Chondrocyte (in vitro differentiated cells): ENCODE measurements at regions not wholly inside any gene's neighbourhood (a gene's known extent, or its start where the extent isn't known, plus 50 kb on each side); places are given as distances from the start of the nearest gene placed in this dataset.
A peak's percentile ranks its signal among the peaks of the same experiment; 100 is the strongest.

Source experiments
- DNase-seq: peaks from one replicate; pipeline ENCODE4 v3.0.0; 2021; ENCODE audit warnings: mixed read lengths, low spot score
- H3K27ac Mint-ChIP-seq: one replicate; pipeline ENCODE4 v1.8.0; 2021; ENCODE audit warnings: mild to moderate bottlenecking, moderate library complexity, mixed read lengths; ENCODE audit not compliant: unreplicated experiment
- H3K27me3 Mint-ChIP-seq: 2 replicates; pipeline ENCODE4 v1.8.0; 2021; ENCODE audit warnings: low read depth, mixed read lengths
- H3K36me3 Mint-ChIP-seq: 2 replicates; pipeline ENCODE4 v1.8.0; 2021; ENCODE audit warnings: low read depth, mixed read lengths
- H3K4me1 Mint-ChIP-seq: 2 replicates; pipeline ENCODE4 v1.8.0; 2021; ENCODE audit warnings: low read depth, mild to moderate bottlenecking, mixed read lengths
- H3K4me3 Mint-ChIP-seq: one replicate; pipeline ENCODE4 v1.8.0; 2021; ENCODE audit warnings: mild to moderate bottlenecking, moderate library complexity, mixed read lengths; ENCODE audit not compliant: unreplicated experiment
- H3K9me3 Mint-ChIP-seq: 2 replicates; pipeline ENCODE4 v1.8.0; 2021; ENCODE audit warnings: low read depth, mixed read lengths
- CTCF ChIP-seq: fragments of 200-600 bp; sonication (generic); IDR thresholded peaks from 2 replicates; pipeline ENCODE4 v1.5.0; 2021; ENCODE audit warnings: antibody characterized with exemption, mild to moderate bottlenecking, moderate library complexity

- no peaks in the 10 kb centered on the region for H3K9me3 Mint-ChIP-seq
- no peak overlapping the region for H3K4me3 Mint-ChIP-seq
- no peak for DNase-seq
- no peaks in the 10 kb centered on the region for H3K36me3 Mint-ChIP-seq
- peaks cover 4% of the 10 kb centered on the region for H3K27me3 Mint-ChIP-seq
- H3K27ac Mint-ChIP-seq: peak overlapping the region; percentile 49
- peaks cover 34% of the 10 kb centered on the region for H3K4me1 Mint-ChIP-seq
- no peak for TF ChIP-seq CTCF
These were observed 212.5 kb downstream of the GADD45G start for GRCh38 chr9:89817151-89817950.

- Mint-ChIP-seq H3K27ac (no peak overlapping the region), H3K4me3 (no peak overlapping the region), H3K27me3 (peaks cover 4% of the 10 kb centered on the region), H3K9me3 (no peaks in the 10 kb centered on the region), H3K36me3 (no peaks in the 10 kb centered on the region), H3K4me1 (peaks cover 23% of the 10 kb centered on the region)
- no peak for TF ChIP-seq CTCF
- DNase-seq: no peak
These were observed 215.5 kb downstream of the GADD45G start for GRCh38 chr9:89820337-89820736.

- no peak for DNase-seq
- no peak overlapping the region for H3K27ac Mint-ChIP-seq
- no peak overlapping the region for H3K4me3 Mint-ChIP-seq
- no peaks in the 10 kb centered on the region for H3K9me3 Mint-ChIP-seq
- TF ChIP-seq CTCF: no peak
- H3K4me1 Mint-ChIP-seq: peaks cover 21% of the 10 kb centered on the region
- peaks cover 7% of the 10 kb centered on the region for H3K27me3 Mint-ChIP-seq
- H3K36me3 Mint-ChIP-seq: no peaks in the 10 kb centered on the region
These were observed 216.3 kb downstream of the GADD45G start for GRCh38 chr9:89821081-89821480.

- DNase-seq: no peak
- H3K9me3 Mint-ChIP-seq: no peaks in the 10 kb centered on the region
- TF ChIP-seq CTCF: no peak
- no peak overlapping the region for H3K27ac Mint-ChIP-seq
- H3K36me3 Mint-ChIP-seq: no peaks in the 10 kb centered on the region
- H3K4me1 Mint-ChIP-seq: peaks cover 5% of the 10 kb centered on the region
- H3K27me3 Mint-ChIP-seq: peaks cover 11% of the 10 kb centered on the region
- no peak overlapping the region for H3K4me3 Mint-ChIP-seq
These were observed 218.2 kb downstream of the GADD45G start for GRCh38 chr9:89822996-89823395.

GRCh38 chr9:89825669-89826068 is 220.9 kb downstream of the GADD45G start:
- Mint-ChIP-seq H3K36me3 (no peaks in the 10 kb centered on the region), H3K4me1 (peaks cover 8% of the 10 kb centered on the region), H3K27me3 (peaks cover 7% of the 10 kb centered on the region), H3K4me3 (no peak overlapping the region), H3K9me3 (peaks cover 7% of the 10 kb centered on the region), H3K27ac (no peak overlapping the region)
- no peak for TF ChIP-seq CTCF
- no peak for DNase-seq
